GM12874 (cell line): ENCODE measurements at regions not wholly inside any gene's neighbourhood (a gene's known extent, or its start where the extent isn't known, plus 50 kb on each side); places are given as distances from the start of the nearest gene placed in this dataset.

Source experiments
- TF ChIP-seq, protein P1 (sequence below): IDR thresholded peaks from 2 replicates; pipeline ENCODE4 v1.5.1; 2011; ENCODE audit warnings: low read depth, mild to moderate bottlenecking, control low read depth, low read length, moderate library complexity; ENCODE audit not compliant: insufficient read depth

- TF ChIP-seq, protein P1, sequence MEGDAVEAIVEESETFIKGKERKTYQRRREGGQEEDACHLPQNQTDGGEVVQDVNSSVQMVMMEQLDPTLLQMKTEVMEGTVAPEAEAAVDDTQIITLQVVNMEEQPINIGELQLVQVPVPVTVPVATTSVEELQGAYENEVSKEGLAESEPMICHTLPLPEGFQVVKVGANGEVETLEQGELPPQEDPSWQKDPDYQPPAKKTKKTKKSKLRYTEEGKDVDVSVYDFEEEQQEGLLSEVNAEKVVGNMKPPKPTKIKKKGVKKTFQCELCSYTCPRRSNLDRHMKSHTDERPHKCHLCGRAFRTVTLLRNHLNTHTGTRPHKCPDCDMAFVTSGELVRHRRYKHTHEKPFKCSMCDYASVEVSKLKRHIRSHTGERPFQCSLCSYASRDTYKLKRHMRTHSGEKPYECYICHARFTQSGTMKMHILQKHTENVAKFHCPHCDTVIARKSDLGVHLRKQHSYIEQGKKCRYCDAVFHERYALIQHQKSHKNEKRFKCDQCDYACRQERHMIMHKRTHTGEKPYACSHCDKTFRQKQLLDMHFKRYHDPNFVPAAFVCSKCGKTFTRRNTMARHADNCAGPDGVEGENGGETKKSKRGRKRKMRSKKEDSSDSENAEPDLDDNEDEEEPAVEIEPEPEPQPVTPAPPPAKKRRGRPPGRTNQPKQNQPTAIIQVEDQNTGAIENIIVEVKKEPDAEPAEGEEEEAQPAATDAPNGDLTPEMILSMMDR: no peak
These were observed 856.3 kb downstream of the RPA4 start for GRCh38 chrX:97740044-97740443.

- TF ChIP-seq, protein P1: no peak
These were observed 857.2 kb downstream of the RPA4 start for GRCh38 chrX:97740886-97741285.

DNA sequence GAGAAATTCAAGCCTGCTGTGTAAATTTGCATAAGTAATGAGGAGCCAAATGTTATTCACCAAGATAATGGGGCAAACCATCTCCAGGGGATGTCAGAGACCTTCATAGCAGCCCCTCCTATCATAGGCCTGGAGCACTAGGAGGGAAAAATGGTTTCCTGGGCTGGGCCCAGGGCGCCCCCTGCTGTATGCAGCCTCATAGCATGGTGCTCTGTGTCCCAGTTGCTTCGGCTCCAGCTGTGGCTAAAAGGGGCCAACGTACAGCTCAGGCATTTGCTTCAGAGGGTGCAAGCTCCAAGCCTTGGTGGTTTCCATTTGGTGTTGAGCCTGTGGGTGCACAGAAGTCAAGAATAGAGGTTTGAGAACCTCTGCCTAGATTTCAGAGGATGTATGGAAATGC is 859.3 kb downstream of the RPA4 start:
- TF ChIP-seq, protein P1: no peak

- TF ChIP-seq, protein P1: no peak
These were observed 863.6 kb downstream of the RPA4 start for GRCh38 chrX:97747346-97747745.

DNA sequence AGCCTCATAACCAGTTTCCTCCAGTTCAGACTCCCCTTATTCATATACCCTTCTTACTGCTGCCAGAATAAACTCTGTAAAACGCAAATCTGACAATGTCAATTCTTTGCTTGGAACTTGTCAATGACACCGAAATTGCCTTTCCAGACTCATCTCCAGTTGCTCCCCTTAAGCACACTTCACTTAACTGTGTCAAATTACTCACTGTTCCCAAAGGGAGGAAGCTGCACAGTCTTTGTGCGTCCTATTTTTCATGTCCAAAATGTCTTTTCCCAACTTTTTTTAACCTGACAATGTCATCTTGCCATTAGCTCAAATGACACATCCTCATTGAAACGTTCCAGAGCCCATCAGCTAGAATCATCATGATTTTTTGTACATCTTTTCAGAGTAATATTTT is 867.3 kb downstream of the RPA4 start:
- TF ChIP-seq, protein P1: no peak

GRCh38 chrX:97751735-97752134 is 868.0 kb downstream of the RPA4 start:
- TF ChIP-seq, protein P1: no peak

DNA sequence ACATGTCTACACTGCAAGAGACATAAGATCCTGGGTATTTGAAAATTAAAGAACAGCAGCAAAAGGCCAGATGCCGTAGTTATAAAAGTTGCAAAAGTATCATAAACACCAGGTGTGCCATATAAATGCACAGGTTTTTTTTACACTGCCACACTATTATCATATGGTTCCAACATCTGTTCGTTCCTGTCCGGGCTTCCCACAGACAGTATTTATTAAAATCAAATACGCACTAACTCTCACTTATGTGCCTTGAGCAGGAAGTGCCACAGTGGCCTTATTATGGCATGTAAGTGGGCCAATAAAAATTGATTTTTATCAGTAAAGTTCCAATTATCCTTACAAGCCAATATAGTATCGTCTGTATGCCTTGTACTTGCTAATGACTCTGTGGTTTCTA is 873.2 kb downstream of the RPA4 start:
- TF ChIP-seq, protein P1: no peak

DNA sequence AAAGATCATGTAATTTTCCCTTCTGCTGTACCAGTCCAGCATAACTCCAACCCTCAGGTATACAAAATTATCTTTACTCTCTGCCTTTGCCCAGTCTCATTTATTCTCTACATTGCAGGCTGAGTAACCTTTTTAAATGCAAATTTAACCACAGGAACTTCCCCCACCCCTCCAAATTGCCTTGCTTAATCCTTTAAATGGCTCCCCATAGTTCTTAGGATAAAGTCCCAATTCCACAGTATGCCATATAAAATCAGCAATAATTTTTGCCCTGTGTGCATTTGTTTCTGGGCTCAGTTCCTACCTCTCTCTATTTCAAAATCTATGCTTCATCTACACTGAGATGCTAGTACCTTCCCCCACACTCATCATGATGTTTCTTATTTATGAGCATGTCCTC is 879.7 kb downstream of the RPA4 start:
- TF ChIP-seq, protein P1: no peak
